GM18861 (cell line): ENCODE measurements at regions not wholly inside any gene's neighbourhood (a gene's known extent, or its start where the extent isn't known, plus 50 kb on each side); places are given as distances from the start of the nearest gene placed in this dataset.

Experiments used
- ATAC-seq: cut with Tn5 transposase; IDR thresholded peaks from one replicate; pipeline ENCODE4 v1.9.1; 2021; ENCODE audit not compliant: unreplicated experiment

GRCh38 chr9:107161338-107161737, 121.7 kb upstream of the RAD23B start:
- no peak for ATAC-seq

GRCh38 chr9:107163370-107163769, 119.7 kb upstream of the RAD23B start:
- ATAC-seq: no peak

GRCh38 chr9:107169796-107170195, 113.3 kb upstream of the RAD23B start:
- ATAC-seq: no peak

- no peak for ATAC-seq
Measured at GRCh38 chr9:107170801-107171200, 112.3 kb upstream of the RAD23B start.

- peak; percentile 58 for ATAC-seq
Measured at GRCh38 chr9:107172160-107172978, 110.7 kb upstream of the RAD23B start.

- peak; percentile 53 for ATAC-seq
Measured at GRCh38 chr9:107172979-107173347, 110.1 kb upstream of the RAD23B start.

GRCh38 chr9:107173422-107174180, 109.5 kb upstream of the RAD23B start:
- no peak for ATAC-seq

- ATAC-seq: peak; percentile 32
Measured at GRCh38 chr9:107174441-107174840, 108.6 kb upstream of the RAD23B start.

- ATAC-seq: no peak
Measured at GRCh38 chr9:107175041-107175440, 108.0 kb upstream of the RAD23B start.

- ATAC-seq: no peak
Measured at GRCh38 chr9:107175816-107176435, 107.2 kb upstream of the RAD23B start.

GRCh38 chr9:107176436-107177151, 106.5 kb upstream of the RAD23B start:
- no peak for ATAC-seq

GRCh38 chr9:107177243-107177839, 105.7 kb upstream of the RAD23B start:
- no peak for ATAC-seq

GRCh38 chr9:107177857-107178256, 105.2 kb upstream of the RAD23B start:
- no peak for ATAC-seq

- no peak for ATAC-seq
Measured at GRCh38 chr9:107178293-107178692, 104.8 kb upstream of the RAD23B start.

- no peak for ATAC-seq
Measured at GRCh38 chr9:107180206-107180605, 102.9 kb upstream of the RAD23B start.

GRCh38 chr9:107183176-107183575, 99.9 kb upstream of the RAD23B start:
- no peak for ATAC-seq

- no peak for ATAC-seq
Measured at GRCh38 chr9:107188376-107188775, 94.7 kb upstream of the RAD23B start.

GRCh38 chr9:107190061-107190935, 92.8 kb upstream of the RAD23B start:
- no peak for ATAC-seq

GRCh38 chr9:107190936-107191290, 92.2 kb upstream of the RAD23B start:
- ATAC-seq: no peak

- no peak for ATAC-seq
Measured at GRCh38 chr9:107193251-107193650, 89.8 kb upstream of the RAD23B start.
